H1 (cell line): ENCODE measurements at regions not wholly inside any gene's neighbourhood (a gene's known extent, or its start where the extent isn't known, plus 50 kb on each side); places are given as distances from the start of the nearest gene placed in this dataset.

Experiments used
- CREB1 ChIP-seq: IDR thresholded peaks from 2 replicates; pipeline ENCODE4 v1.6.1; 2012; ENCODE audit warnings: inconsistent platforms
- CTCF ChIP-seq, 3 experiments: IDR thresholded peaks; 1 replicate in 2 of 3; 2 replicates in 1 of 3; pipeline versions ENCODE4 v1.5.1 to v1.6.1; 2011; ENCODE audit warnings: low read length in 3 of 3, mild to moderate bottlenecking in 3 of 3, inconsistent platforms in 2 of 3, low read depth in 1 of 3, moderate library complexity in 1 of 3; ENCODE audit not compliant: insufficient read depth in 1 of 3; ENCODE audit errors: control extremely low read depth in 1 of 3
- EZH2 ChIP-seq: fragments of 200-600 bp; sonication (generic); IDR thresholded peaks from 2 replicates; pipeline ENCODE4 v1.7.1; 2012; ENCODE audit warnings: low read depth, mild to moderate bottlenecking, moderate library complexity, low read length, inconsistent platforms; ENCODE audit not compliant: severe bottlenecking

GRCh38 chr4:142901166-142901662 is 55.1 kb upstream of the INPP4B start:
- no peak for TF ChIP-seq EZH2
- no peak for TF ChIP-seq CTCF (IDR thresholded peaks at IDR 0.05; ENCODE audit: control extremely low read depth in 1 of 3, insufficient read depth in 1 of 3, low read depth in 1 of 3, low read length in 3 of 3)
- no peak for TF ChIP-seq CREB1
